ENCODE measurements at regions not wholly inside any gene's neighbourhood (a gene's known extent, or its start where the extent isn't known, plus 50 kb on each side); places are given as distances from the start of the nearest gene placed in this dataset.
"Not testable (repeated sequence)": the region's sequence is repeated elsewhere in the genome, so short reads cannot be mapped to it uniquely, and the experiment has no call there.

- DNase-seq (ENCODE audit: low read depth in 2 of 2): no peak
Measured at GRCh38 chr1:5638582-5638981, 353.6 kb downstream of the NPHP4 start.

GRCh38 chr1:5637171-5637570, 355.1 kb downstream of the NPHP4 start:
- DNase-seq (ENCODE audit: low read depth in 2 of 2): no peak

- DNase-seq (ENCODE audit: low read depth in 2 of 2): no peak
Measured at GRCh38 chr1:5634893-5635292, 357.3 kb downstream of the NPHP4 start.

- DNase-seq (ENCODE audit: low read depth in 2 of 2): no peak
Measured at GRCh38 chr1:5632814-5633213, 359.4 kb downstream of the NPHP4 start.

- no peak for DNase-seq (ENCODE audit: low read depth in 2 of 2)
Measured at GRCh38 chr1:5632224-5632623, 360.0 kb downstream of the NPHP4 start.

GRCh38 chr1:5628416-5628815, 363.8 kb downstream of the NPHP4 start:
- DNase-seq (ENCODE audit: low read depth in 2 of 2): no peak

- no peak for DNase-seq (ENCODE audit: low read depth in 2 of 2)
Measured at GRCh38 chr1:5623399-5623798, 368.8 kb downstream of the NPHP4 start.

GRCh38 chr1:5622412-5622811, 369.8 kb downstream of the NPHP4 start:
- no peak for DNase-seq (ENCODE audit: low read depth in 2 of 2)

GRCh38 chr1:5621692-5622091, 370.5 kb downstream of the NPHP4 start:
- no peak for DNase-seq (ENCODE audit: low read depth in 2 of 2)

GRCh38 chr1:5620997-5621396, 371.2 kb downstream of the NPHP4 start:
- DNase-seq (ENCODE audit: low read depth in 2 of 2): no peak

- DNase-seq (ENCODE audit: low read depth in 2 of 2): no peak
Measured at GRCh38 chr1:5620418-5620817, 371.8 kb downstream of the NPHP4 start.

GRCh38 chr1:5619469-5619868, 372.8 kb downstream of the NPHP4 start:
- DNase-seq (ENCODE audit: low read depth in 2 of 2): no peak

GRCh38 chr1:5617546-5617945, 374.7 kb downstream of the NPHP4 start:
- DNase-seq (ENCODE audit: low read depth in 2 of 2): no peak

GRCh38 chr1:5617179-5617520, 375.1 kb downstream of the NPHP4 start:
- DNase-seq (ENCODE audit: low read depth in 2 of 2): no peak

- DNase-seq (ENCODE audit: low read depth in 2 of 2): no peak
Measured at GRCh38 chr1:5616366-5617178, 375.7 kb downstream of the NPHP4 start.

- DNase-seq (ENCODE audit: low read depth in 2 of 2): no peak
Measured at GRCh38 chr1:5615076-5615475, 377.1 kb downstream of the NPHP4 start.

GRCh38 chr1:5613900-5614299, 378.3 kb downstream of the NPHP4 start:
- no peak for DNase-seq (ENCODE audit: low read depth in 2 of 2)

GRCh38 chr1:5611851-5612250, 380.4 kb downstream of the NPHP4 start:
- DNase-seq (ENCODE audit: low read depth in 2 of 2): no peak

GRCh38 chr1:5611431-5611830, 380.8 kb downstream of the NPHP4 start:
- DNase-seq (ENCODE audit: low read depth in 2 of 2): no peak

- no peak for DNase-seq (ENCODE audit: low read depth in 2 of 2)
Measured at GRCh38 chr1:5610432-5610831, 381.8 kb downstream of the NPHP4 start.

GRCh38 chr1:5603353-5604104, 388.7 kb downstream of the NPHP4 start:
- DNase-seq (ENCODE audit: low read depth in 2 of 2): no peak

GRCh38 chr1:5602718-5603117, 389.5 kb downstream of the NPHP4 start:
- not testable (repeated sequence) for DNase-seq (ENCODE audit: low read depth in 2 of 2)

GRCh38 chr1:5601516-5601915, 390.7 kb downstream of the NPHP4 start:
- DNase-seq (ENCODE audit: low read depth in 2 of 2): no peak

Measured in stimulated activated CD4-positive, alpha-beta T cell treated with anti-CD3 and anti-CD28 coated beads, Interleukin-15, amount 100 ng/mL, for 48 hours (primary cell).